Limb (tissue), 2 donors: ENCODE measurements at regions not wholly inside any gene's neighbourhood (a gene's known extent, or its start where the extent isn't known, plus 50 kb on each side); places are given as distances from the start of the nearest gene placed in this dataset.
A peak's percentile ranks its signal among the peaks of the same experiment; 100 is the strongest.

Experiments used
- DNase-seq, 2 donors: peaks; one replicate each; pipeline ENCODE4 v3.0.0-alpha.2; 2016; ENCODE audit errors: extremely low spot score in 2 of 2

- no peak for DNase-seq
Observed at GRCh38 chr5:68965926-68966325, 127.9 kb upstream of the SLC30A5 start.

- no peak for DNase-seq
Observed at GRCh38 chr5:68966596-68966995, 127.2 kb upstream of the SLC30A5 start.

DNA sequence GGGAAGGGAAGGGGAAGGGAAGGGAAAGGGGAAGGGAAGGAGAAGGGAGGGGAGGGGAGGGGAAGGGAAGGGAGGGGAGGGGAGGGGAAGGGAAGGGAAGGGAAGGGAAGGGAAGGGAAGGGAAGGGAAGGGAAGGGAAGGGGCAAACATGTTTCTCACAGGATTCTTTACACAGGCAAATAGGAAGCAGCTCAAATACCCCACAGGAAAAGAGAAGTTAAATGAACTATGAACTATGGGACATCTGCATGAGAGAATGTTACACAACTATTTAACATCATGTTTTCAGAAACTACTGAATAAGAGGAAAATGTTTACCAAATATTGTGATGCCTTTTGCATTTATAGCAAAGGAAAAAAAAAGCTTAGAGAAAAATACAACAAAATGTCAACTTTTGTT, 125.4 kb upstream of the SLC30A5 start:
- no peak for DNase-seq

DNA sequence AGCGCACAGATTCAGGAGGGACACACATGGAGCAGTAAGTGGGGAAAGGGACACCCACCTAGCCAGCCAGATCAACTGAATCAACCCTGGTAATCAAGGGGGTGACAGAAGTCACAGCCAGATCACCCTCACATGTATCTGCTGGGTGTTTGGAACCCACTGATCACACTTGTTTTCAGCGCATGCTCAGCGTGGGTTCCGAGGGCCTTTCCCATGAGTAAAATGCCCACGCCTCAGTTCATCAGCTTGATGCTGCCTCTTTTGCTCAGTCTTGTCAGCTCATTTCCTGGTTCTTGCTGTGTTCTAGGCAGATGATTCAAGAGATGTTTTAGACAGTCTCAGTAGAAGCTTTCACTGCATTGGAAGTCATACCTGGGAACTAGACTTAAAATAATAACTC, 123.2 kb upstream of the SLC30A5 start:
- no peak for DNase-seq

DNA sequence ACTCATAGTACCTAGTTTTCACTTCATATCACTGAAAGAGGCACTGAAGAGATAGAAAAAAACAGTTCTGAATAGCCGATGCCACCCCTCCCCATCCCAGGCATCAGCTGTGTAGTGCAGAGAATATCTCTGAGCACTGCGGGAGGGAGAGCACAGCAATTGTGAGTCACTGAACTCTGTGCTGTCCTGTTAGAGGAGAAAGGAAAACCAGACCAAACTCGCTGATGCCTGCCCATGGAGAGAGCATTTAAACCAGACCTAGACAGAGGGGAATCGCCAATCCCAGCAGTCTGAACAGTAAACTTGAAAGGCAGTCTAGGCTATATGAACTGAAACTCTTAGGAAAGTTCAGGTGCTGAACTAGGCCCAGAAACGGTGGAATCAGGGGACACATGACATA, 120.1 kb upstream of the SLC30A5 start:
- no peak for DNase-seq

- DNase-seq = no peak
Observed at GRCh38 chr5:68983043-68983442, 110.8 kb upstream of the SLC30A5 start.

GRCh38 chr5:68983959-68984358, 109.9 kb upstream of the SLC30A5 start:
- no peak for DNase-seq

DNA sequence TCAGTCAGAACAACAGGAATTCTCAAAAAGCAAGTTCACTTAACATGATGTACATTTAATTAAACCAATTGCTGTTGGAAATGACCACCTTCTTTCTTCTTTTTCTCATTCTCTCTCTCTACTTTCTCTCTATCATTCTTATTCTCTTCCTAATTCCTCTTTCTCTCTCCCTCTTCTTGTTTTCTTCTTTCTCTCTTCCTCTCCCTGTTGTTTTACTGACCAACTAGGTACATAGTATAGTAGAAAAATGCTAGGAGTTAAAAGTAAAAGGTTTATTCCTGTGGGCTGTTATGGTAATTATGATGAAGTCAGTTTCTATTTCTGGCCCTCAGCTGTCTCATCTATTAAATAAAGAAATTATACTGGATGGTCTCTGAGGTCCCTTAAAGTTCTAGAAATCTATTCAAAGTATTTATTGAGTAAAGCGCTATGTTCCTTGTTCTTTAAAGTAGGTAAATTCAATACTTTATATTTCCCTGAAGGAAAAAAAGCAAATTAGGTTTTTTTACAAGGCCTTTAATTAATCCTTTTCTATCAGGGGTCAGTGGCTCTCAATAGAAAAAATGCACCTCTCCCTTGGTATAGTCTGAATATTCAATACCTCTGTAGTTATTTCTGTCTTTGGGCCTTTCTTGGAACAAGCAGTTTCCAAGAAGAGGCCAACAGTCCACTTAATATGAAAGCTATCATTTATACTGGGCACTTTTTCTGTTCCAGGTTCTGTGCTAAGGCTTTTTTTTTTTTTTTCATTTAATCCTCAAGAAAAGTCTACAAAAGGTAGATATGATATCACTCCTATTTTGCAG, 102.3 kb upstream of the SLC30A5 start:
- DNase-seq = no peak

DNA sequence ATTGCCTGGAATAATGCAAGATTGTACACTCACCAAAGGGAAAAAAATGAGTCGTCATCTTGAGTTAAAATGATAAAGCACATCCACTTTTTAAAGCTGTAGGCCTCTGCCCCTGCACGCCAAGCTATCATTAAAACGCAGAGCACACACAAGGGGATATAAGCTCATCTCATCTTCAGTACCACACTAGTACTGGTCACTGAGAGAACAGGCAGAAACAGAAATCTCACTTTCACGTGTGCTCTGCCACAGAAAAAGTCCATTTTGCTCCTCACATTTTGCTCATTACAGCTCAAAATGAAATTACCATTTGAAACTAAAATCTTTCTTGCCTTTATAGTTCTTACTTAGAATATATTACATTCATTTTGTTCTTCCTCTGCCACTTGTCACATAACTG, 99.2 kb upstream of the SLC30A5 start:
- DNase-seq = no peak

DNA sequence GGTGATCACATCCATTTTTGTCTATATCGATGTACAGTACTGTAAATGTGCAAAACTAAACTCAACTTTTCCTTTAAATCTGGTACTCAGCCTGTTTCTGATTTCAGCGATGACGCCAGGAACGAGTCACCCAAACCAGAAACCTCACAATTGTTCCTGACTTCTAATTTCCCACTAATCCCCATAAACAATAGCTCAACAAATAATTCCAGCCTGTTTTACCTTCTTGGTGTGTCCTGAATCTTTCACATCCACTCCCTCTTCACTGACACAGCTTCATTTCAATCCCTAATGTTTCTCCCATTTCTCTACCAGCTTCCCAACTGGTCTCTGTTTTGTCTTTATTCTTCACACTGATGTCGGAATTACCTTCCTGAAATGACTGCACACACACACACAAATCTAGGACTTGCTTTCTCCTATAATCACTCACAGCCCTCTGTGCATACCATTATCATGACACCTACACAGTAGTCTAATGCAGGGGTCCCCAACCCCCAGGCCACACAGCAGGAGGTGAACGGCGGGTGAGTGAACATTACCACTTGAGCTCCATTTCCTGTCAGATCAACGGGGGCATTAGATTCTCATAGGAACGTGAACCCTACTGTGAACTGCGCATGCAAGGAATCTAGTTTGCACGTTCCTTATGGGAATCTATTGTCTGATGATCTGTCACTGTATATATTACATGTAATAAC, 97.8 kb upstream of the SLC30A5 start:
- DNase-seq = no peak

DNA sequence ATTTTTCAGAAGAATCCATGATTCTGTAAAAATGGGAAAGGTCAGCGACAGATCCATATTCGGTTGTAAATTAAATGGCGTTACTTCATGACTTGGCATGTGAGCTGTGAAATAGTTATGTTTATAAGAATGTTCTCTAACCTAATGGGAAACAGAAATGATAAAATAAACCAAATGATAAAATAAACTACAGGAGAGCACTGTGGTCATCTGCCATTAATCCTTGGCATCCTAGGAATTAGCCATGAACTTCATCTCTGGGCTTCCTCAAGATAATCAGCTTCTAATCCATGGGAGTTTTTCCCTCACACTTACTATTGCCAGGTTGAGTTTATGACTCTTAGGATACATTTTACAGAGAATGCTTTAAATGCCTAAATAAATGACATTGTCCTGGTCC, 94.6 kb upstream of the SLC30A5 start:
- DNase-seq = no peak

DNA sequence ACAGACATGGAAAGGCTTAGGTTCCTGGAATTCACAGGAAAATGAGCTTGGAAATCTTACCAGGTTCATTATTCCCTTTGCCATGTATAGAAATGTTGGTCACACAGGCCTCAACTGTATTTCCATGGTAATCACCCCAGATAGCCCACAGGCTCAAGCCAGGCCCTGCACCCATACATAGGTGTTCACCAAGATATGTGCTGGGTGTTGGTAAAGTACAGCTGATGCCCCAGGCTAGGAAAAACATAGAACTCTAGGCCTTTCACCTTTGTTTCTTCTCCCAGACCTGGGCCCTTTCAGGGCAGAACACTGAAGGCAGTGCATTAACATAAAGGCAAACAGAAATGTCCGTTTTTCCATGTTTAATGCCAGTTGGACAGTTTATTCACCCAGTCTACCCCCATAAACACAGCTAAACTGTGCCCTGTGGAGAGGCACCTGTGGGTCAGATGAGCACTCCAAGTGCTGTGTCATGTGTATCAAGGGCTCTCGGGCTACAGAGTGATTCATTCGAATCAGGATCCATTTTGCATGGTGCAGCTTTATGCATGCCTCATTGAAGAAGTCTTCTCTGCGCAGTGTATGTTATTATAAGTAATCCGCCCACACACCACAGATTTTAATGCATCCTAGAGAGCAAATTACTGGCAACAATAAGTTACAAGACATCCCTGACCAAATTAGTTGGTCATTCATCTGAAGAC, 93.4 kb upstream of the SLC30A5 start:
- DNase-seq = no peak

DNA sequence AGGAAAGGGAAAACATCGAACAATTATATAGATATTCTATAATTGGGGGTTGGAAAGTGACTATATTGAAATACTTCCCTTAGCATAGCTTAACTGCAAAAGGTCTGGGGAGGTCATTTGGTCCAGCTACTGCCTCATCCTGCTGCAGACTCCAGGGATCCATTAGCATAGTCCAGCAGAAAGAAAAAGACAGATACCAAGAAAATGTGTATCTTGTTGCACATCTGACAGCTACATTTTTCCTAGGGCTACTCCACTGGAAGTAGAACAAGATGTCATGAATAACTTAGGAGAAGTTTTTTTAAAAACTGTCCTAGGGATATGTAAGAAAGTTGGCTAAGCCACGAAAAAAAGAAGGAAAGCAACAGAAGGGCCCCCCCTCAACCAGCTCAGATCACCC, 92.9 kb upstream of the SLC30A5 start:
- no peak for DNase-seq

DNA sequence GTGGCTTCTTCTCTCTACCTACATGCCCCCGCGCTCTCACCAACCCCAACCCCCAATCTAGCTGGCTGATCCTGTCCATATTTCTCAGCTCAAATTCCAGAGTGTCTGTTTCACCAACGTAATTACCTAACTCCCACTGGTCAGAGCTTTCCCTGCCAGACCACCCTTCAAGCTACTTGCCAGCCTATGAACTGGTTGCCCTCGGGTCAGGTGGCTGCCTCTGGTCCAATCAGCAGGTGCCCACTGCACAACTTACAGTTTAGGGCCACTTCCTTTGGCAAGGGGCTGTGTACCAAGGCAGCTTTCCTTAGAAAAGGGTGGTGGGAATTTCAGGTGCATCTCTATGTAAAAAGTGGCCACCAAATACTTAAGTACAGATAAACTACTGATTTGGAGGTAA, 92.2 kb upstream of the SLC30A5 start:
- no peak for DNase-seq

DNA sequence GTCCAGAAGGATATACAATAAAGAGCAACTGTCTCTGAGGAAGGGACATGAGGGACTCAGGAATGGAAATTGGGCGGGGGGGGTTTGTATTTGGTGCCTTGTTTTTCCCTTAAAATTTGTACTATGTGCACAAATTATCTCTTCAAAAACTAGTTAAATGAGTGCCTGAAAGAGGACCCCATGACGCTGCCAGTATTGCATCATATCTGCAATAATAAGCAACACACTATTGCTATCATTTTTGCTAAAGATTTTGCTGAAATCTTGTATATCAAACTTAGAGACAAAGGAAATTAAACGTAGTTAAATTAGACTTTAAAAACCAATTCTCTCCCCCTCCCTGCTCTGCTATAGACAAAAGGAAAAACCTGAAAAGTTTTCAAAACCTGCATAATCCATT, 89.7 kb upstream of the SLC30A5 start:
- DNase-seq = no peak

DNA sequence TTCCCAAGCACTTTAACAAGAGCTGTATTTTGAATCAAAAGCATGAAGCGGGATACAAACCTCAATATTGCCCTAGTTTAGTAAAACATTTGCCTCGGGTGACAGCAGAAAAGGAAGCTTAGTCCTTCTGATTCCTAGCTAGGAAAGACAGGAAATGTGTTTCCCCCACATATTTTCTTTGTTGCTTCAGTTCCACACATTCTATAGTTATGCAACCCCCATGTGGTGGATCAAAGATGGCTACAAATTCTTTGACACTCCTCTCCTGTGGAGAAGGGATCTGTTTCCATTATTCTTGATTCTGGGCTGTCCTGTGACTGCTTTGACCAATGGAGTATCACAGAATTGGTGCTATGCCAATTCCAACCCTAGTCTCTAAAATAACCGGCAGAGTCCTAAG, 89.1 kb upstream of the SLC30A5 start:
- no peak for DNase-seq

- DNase-seq = no peak
Observed at GRCh38 chr5:69006030-69006429, 87.8 kb upstream of the SLC30A5 start.

DNA sequence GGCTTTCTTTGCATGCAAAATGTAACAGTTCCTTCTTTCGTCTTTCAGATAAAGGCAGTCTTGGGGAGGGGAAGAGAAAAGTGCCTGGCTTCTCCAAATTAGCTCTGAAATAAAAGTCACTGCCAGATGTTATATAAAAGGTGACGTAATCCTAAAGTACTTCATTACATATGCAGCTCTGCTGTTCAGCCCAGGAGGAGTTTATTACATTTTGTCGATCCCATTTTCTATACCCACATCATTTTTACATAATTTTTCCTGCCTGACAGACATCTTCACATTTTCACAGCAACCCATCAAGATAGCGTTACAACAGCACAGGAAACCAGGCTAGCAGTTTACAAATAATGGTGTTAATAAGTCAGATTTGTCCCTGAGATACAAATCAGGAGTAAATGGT, 86.7 kb upstream of the SLC30A5 start:
- DNase-seq = peak in 1 of 2 donors; percentile 66

GRCh38 chr5:69007726-69008368, 86.0 kb upstream of the SLC30A5 start:
- peak; percentile 38 to 76 for DNase-seq

DNA sequence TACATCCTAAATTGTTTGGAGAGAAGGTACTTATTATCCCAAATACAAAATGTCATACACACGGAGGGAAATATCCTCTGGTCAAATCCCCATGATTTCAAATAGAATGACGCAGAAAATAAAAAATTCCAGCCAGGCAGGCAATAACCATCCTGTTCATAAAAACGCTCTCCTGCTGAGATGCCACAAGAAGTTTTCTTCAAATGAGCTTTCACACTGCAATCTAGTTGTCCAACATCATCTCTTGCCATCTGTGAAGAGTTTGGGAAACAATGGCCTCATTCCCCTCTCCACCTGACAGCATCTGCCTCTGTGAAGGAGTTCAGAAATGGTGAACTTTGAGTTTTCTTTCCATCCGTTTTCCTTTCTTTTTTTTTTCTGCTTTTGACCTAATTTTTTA, 83.3 kb upstream of the SLC30A5 start:
- DNase-seq = no peak

- no peak for DNase-seq
Observed at GRCh38 chr5:69011910-69012309, 81.9 kb upstream of the SLC30A5 start.

- DNase-seq = no peak
Observed at GRCh38 chr5:69013481-69013880, 80.3 kb upstream of the SLC30A5 start.
